ENCODE measurements at regions not wholly inside any gene's neighbourhood (a gene's known extent, or its start where the extent isn't known, plus 50 kb on each side); places are given as distances from the start of the nearest gene placed in this dataset.

DNA sequence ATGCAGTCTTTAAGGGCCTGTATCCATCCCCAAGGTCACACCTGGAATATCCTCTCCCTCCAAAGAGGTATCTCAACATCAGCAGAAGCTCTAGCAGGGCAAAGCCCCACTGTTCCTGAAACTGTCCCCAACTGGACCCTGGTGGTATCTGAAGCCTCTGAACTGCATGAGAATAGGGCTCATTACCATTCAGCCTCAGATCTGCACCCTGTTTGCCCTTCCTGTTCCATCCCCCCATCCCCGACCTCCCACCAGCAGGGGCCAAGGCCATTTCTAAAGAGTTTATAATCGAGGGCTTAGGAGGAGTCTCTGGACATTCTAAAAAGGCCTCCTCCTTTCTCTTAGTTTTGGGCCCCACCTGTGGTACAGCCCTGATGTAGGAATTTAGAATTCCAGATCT lies 74.0 kb upstream of the THY1 start:
- Histone ChIP-seq H2AFZ (ENCODE audit: low read length) (no peak overlapping the region), H3K4me3 (ENCODE audit: insufficient read depth, low read length) (no peak overlapping the region), H3K79me2 (ENCODE audit: insufficient read depth, low read length) (no peaks in the 10 kb centered on the region), H3K4me2 (ENCODE audit: insufficient read depth, low read length) (no peak overlapping the region), H4K20me1 (ENCODE audit: insufficient read depth, low read length) (no peaks in the 10 kb centered on the region), H3K36me3 (ENCODE audit: insufficient read depth, low read length) (no peaks in the 10 kb centered on the region), H3K4me1 (ENCODE audit: insufficient read depth, low read length) (no peaks in the 10 kb centered on the region), H3K27ac (ENCODE audit: low read depth, low read length) (no peak overlapping the region), H3K9me3 (ENCODE audit: low read depth, low read length) (no peaks in the 10 kb centered on the region), H3K27me3 (ENCODE audit: insufficient read depth, low read length) (peaks cover 32% of the 10 kb centered on the region)
- no peak for DNase-seq (ENCODE audit: insufficient read length, low spot score, missing footprints)
- TF ChIP-seq, protein P1, sequence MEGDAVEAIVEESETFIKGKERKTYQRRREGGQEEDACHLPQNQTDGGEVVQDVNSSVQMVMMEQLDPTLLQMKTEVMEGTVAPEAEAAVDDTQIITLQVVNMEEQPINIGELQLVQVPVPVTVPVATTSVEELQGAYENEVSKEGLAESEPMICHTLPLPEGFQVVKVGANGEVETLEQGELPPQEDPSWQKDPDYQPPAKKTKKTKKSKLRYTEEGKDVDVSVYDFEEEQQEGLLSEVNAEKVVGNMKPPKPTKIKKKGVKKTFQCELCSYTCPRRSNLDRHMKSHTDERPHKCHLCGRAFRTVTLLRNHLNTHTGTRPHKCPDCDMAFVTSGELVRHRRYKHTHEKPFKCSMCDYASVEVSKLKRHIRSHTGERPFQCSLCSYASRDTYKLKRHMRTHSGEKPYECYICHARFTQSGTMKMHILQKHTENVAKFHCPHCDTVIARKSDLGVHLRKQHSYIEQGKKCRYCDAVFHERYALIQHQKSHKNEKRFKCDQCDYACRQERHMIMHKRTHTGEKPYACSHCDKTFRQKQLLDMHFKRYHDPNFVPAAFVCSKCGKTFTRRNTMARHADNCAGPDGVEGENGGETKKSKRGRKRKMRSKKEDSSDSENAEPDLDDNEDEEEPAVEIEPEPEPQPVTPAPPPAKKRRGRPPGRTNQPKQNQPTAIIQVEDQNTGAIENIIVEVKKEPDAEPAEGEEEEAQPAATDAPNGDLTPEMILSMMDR (IDR thresholded peaks at IDR 0.05; ENCODE audit: extremely low read depth, low read depth, low read length): no peak

DNA sequence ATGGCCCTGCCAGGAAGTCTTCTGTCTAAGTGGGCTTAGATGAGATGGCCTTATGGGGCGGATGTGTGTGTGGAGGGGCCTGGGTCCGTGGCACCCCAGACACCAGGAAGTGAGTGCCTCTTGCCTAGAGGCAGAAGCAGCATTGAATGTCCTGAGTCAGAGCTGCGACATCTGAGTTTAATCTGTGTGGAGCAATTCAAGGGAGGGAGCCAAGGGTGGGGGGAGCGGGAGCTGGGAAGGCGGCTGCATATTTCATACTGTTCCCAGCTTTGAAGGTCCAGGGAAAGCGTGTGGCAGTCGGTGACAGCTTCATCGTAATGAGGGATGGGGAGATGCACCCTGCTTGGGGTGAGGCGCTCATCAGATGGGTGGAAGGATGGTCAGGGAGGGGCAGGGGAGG lies 73.5 kb upstream of the THY1 start:
- Histone ChIP-seq H3K9me3 (ENCODE audit: low read depth, low read length) (no peaks in the 10 kb centered on the region), H3K4me3 (ENCODE audit: insufficient read depth, low read length) (no peak overlapping the region), H3K4me2 (ENCODE audit: insufficient read depth, low read length) (no peak overlapping the region), H3K4me1 (ENCODE audit: insufficient read depth, low read length) (no peaks in the 10 kb centered on the region), H3K36me3 (ENCODE audit: insufficient read depth, low read length) (no peaks in the 10 kb centered on the region), H3K27me3 (ENCODE audit: insufficient read depth, low read length) (peaks cover 32% of the 10 kb centered on the region), H2AFZ (ENCODE audit: low read length) (no peak overlapping the region), H3K79me2 (ENCODE audit: insufficient read depth, low read length) (no peaks in the 10 kb centered on the region), H4K20me1 (ENCODE audit: insufficient read depth, low read length) (no peaks in the 10 kb centered on the region), H3K27ac (ENCODE audit: low read depth, low read length) (no peak overlapping the region)
- DNase-seq (ENCODE audit: insufficient read length, low spot score, missing footprints): no peak
- TF ChIP-seq, protein P1 (IDR thresholded peaks at IDR 0.05; ENCODE audit: extremely low read depth, low read depth, low read length): no peak

DNA sequence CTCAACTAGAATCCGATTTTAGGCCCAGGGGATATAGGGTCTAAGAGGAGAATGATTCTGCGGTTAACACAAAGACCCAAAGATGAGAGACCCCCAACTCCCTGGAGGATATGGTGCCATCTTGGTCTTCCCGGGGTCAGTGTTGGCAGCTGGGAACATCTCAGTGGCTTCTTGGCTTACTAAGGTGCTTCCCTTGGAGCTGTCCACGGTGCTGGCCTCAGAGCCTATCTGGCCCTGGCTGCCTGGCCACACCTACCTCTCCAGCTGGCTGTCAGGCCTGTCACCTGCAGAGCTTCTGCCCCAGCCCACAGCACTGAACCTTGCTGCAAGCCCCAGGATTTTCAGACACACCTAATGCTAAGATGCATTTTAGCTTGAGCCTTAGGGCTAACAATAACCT lies 70.7 kb upstream of the THY1 start:
- peaks cover 9% of the 10 kb centered on the region for H3K27me3 ChIP-seq (ENCODE audit: insufficient read depth, low read length)
- no peaks in the 10 kb centered on the region for H4K20me1 ChIP-seq (ENCODE audit: insufficient read depth, low read length)
- H3K36me3 ChIP-seq (ENCODE audit: insufficient read depth, low read length): no peaks in the 10 kb centered on the region
- no peak overlapping the region for H2AFZ ChIP-seq (ENCODE audit: low read length)
- TF ChIP-seq, protein P1 (IDR thresholded peaks at IDR 0.05; ENCODE audit: extremely low read depth, low read depth, low read length): no peak
- no peak overlapping the region for H3K4me3 ChIP-seq (ENCODE audit: insufficient read depth, low read length)
- H3K79me2 ChIP-seq (ENCODE audit: insufficient read depth, low read length): no peaks in the 10 kb centered on the region
- H3K4me1 ChIP-seq (ENCODE audit: insufficient read depth, low read length): no peaks in the 10 kb centered on the region
- no peak overlapping the region for H3K4me2 ChIP-seq (ENCODE audit: insufficient read depth, low read length)
- no peaks in the 10 kb centered on the region for H3K9me3 ChIP-seq (ENCODE audit: low read depth, low read length)
- DNase-seq (ENCODE audit: insufficient read length, low spot score, missing footprints): peak; percentile 90
- H3K27ac ChIP-seq (ENCODE audit: low read depth, low read length): no peak overlapping the region

DNA sequence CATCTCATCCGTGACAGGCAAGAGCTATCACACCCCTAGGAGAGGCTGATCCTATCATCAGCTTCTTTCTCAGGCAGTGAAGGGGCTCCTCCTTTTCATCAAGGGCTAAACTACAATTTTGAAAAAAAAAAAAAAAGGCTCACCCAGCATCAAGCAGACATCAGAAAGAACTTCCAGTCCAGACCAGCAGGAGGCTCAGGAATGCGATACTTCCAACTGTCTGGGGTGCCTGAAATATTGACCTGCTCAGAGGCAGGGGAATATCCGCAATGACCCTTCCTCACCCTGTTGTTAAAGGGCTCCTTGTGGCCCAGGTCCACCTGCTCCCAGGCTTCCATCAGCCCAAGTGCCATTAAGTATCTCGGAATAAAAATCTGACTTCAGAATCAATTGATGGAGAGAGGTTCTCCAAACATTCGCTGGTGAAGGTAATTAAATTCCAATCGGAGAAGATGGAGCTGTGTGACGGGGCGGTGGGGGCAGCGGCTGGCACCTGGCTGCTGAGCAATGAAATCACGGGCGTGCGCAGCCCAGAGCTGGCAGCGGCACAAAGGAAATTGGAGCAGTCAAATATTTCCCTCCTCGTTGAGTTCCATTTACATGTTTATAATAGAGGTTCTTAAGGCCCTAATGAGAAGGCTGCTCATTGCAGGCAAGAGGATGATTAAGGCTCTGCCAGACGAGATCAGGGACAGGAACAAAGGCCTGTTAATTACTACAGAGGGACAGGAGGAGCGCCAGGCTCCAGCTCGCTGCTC lies 69.0 kb upstream of the THY1 start:
- Histone ChIP-seq H3K4me1 (ENCODE audit: insufficient read depth, low read length) (no peaks in the 10 kb centered on the region), H3K9me3 (ENCODE audit: low read depth, low read length) (no peaks in the 10 kb centered on the region), H3K4me2 (ENCODE audit: insufficient read depth, low read length) (no peak overlapping the region), H2AFZ (ENCODE audit: low read length) (no peak overlapping the region), H3K27ac (ENCODE audit: low read depth, low read length) (no peak overlapping the region), H3K4me3 (ENCODE audit: insufficient read depth, low read length) (no peak overlapping the region), H3K36me3 (ENCODE audit: insufficient read depth, low read length) (no peaks in the 10 kb centered on the region), H4K20me1 (ENCODE audit: insufficient read depth, low read length) (no peaks in the 10 kb centered on the region), H3K27me3 (ENCODE audit: insufficient read depth, low read length) (peaks cover 10% of the 10 kb centered on the region), H3K79me2 (ENCODE audit: insufficient read depth, low read length) (no peaks in the 10 kb centered on the region)
- TF ChIP-seq, protein P1 (IDR thresholded peaks at IDR 0.05; ENCODE audit: extremely low read depth, low read depth, low read length): peak; percentile 53
- peak; percentile 87 for DNase-seq (ENCODE audit: insufficient read length, low spot score, missing footprints)

All from osteoblast (primary cell).